Loucy (cell line): ENCODE measurements at regions not wholly inside any gene's neighbourhood (a gene's known extent, or its start where the extent isn't known, plus 50 kb on each side); places are given as distances from the start of the nearest gene placed in this dataset.

Source experiments
- H2AFZ ChIP-seq: fragments of 200-600 bp; sonication (generic); 2 replicates; pipeline ENCODE4 v1.6.0; 2016; ENCODE audit warnings: antibody characterized with exemption, mild to moderate bottlenecking, low read length, moderate library complexity
- H3F3A ChIP-seq: fragments of 200-600 bp; 2 replicates; pipeline ENCODE4 v1.6.0; 2016; ENCODE audit warnings: antibody characterized with exemption, low read depth, mild to moderate bottlenecking
- H3K27me3 ChIP-seq: fragments of 200-600 bp; sonication (generic); 2 replicates; pipeline ENCODE4 v1.6.1; 2014; ENCODE audit warnings: low read length, mild to moderate bottlenecking; ENCODE audit not compliant: insufficient read depth, poor library complexity, severe bottlenecking
- H3K36me3 ChIP-seq: fragments of 200-600 bp; sonication (generic); 2 replicates; pipeline ENCODE4 v1.6.1; 2016; ENCODE audit warnings: low read length; ENCODE audit not compliant: insufficient read depth
- H3K4me1 ChIP-seq: fragments of 200-600 bp; sonication (generic); 2 replicates; pipeline ENCODE4 v1.5.1; 2014; ENCODE audit warnings: low read length, mild to moderate bottlenecking; ENCODE audit not compliant: insufficient read depth, poor library complexity, severe bottlenecking
- H3K4me2 ChIP-seq: fragments of 200-600 bp; sonication (generic); 2 replicates; pipeline ENCODE4 v1.6.0; 2014; ENCODE audit warnings: antibody characterized with exemption, low read length, low read depth, mild to moderate bottlenecking; ENCODE audit not compliant: poor library complexity, severe bottlenecking
- H3K4me3 ChIP-seq: fragments of 200-600 bp; sonication (generic); 2 replicates; pipeline ENCODE4 v1.5.1; 2014; ENCODE audit warnings: low read length, mild to moderate bottlenecking, mixed read lengths; ENCODE audit not compliant: poor library complexity, severe bottlenecking
- H3K79me2 ChIP-seq: fragments of 200-600 bp; sonication (generic); 2 replicates; pipeline ENCODE4 v1.6.1; 2014; ENCODE audit warnings: low read length; ENCODE audit not compliant: insufficient read depth
- H3K9ac ChIP-seq: fragments of 200-600 bp; sonication (generic); 2 replicates; pipeline ENCODE4 v1.6.0; 2014; ENCODE audit warnings: mild to moderate bottlenecking, low read depth, low read length, moderate library complexity; ENCODE audit not compliant: poor library complexity, severe bottlenecking
- H3K9me2 ChIP-seq: fragments of 200-600 bp; sonication (generic); replicated peaks from 2 replicates; pipeline ENCODE4 v1.6.1; 2016; ENCODE audit warnings: low read depth, low read length, mixed read lengths
- H3K9me3 ChIP-seq: fragments of 200-600 bp; sonication (generic); 2 replicates; pipeline ENCODE4 v1.6.1; 2014; ENCODE audit warnings: mild to moderate bottlenecking, antibody characterized with exemption, low read length, low read depth; ENCODE audit not compliant: insufficient read depth
- H4K20me1 ChIP-seq: fragments of 200-600 bp; sonication (generic); 2 replicates; pipeline ENCODE4 v1.6.0; 2014; ENCODE audit warnings: antibody characterized with exemption, low read length, mild to moderate bottlenecking; ENCODE audit not compliant: insufficient read depth, poor library complexity, severe bottlenecking
- EZH2phosphoT487 ChIP-seq: fragments of 200-600 bp; IDR thresholded peaks from 2 replicates; pipeline ENCODE4 v1.6.1; 2018; ENCODE audit warnings: antibody characterized with exemption, mild to moderate bottlenecking, moderate library complexity, borderline replicate concordance
- TF ChIP-seq, protein P1 (sequence below): fragments of 200-600 bp; sonication (generic); conservative IDR thresholded peaks from 2 replicates; pipeline ENCODE4 v1.5.1; 2014; ENCODE audit warnings: mild to moderate bottlenecking, antibody characterized with exemption, low read length

DNA sequence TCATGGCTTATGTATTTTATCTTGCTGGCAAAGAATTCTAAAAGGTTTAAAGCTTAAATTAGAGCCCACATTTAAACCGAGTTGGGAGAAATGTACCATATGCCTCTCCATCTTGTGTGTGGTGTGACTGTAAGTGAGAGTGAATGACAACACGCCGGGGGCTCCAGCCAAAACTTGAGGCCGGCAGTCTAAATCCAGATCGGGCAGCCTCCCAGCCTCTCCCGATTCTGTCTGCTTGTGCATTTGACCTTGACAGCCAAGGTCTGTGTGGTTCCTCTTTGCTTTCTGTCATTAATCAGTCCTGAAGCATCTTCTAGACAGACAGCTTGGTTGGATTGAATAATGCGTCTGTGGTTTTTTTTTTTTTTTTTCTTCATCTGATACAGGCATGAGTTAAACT, 1093.2 kb upstream of the EEF2KMT start:
- Histone ChIP-seq H3K27me3 (no peaks in the 10 kb centered on the region), H3K36me3 (no peaks in the 10 kb centered on the region), H4K20me1 (no peaks in the 10 kb centered on the region), H3K9me2 (no peaks in the 10 kb centered on the region), H3K4me3 (no peak overlapping the region), H2AFZ (no peak overlapping the region), H3F3A (no peaks in the 10 kb centered on the region), H3K9ac (no peak overlapping the region), H3K4me2 (no peak overlapping the region), H3K79me2 (no peaks in the 10 kb centered on the region), H3K4me1 (no peaks in the 10 kb centered on the region), H3K9me3 (no peaks in the 10 kb centered on the region)
- TF ChIP-seq EZH2phosphoT487: no peak
- TF ChIP-seq, protein P1, sequence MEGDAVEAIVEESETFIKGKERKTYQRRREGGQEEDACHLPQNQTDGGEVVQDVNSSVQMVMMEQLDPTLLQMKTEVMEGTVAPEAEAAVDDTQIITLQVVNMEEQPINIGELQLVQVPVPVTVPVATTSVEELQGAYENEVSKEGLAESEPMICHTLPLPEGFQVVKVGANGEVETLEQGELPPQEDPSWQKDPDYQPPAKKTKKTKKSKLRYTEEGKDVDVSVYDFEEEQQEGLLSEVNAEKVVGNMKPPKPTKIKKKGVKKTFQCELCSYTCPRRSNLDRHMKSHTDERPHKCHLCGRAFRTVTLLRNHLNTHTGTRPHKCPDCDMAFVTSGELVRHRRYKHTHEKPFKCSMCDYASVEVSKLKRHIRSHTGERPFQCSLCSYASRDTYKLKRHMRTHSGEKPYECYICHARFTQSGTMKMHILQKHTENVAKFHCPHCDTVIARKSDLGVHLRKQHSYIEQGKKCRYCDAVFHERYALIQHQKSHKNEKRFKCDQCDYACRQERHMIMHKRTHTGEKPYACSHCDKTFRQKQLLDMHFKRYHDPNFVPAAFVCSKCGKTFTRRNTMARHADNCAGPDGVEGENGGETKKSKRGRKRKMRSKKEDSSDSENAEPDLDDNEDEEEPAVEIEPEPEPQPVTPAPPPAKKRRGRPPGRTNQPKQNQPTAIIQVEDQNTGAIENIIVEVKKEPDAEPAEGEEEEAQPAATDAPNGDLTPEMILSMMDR: no peak

DNA sequence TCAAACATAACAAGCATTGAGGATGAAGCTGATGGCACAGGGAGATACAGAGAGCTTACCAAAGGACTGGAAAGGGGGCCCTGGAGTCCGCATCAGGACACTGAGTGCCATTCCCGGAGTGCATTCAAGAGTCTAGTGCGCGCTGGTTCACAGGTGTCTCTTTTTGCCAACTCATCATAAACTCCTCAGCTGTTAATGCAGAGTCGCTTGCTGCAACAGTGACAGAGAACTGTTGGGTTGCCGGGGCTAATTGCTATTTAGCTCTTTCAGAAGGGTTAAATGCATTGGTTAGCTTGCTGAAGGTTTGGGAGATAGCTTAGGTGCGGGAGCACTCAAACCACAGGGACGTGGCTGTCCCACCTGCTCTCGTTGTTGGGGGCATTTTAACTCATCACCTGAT, 1091.6 kb upstream of the EEF2KMT start:
- H3K79me2 ChIP-seq: no peaks in the 10 kb centered on the region
- H3K4me2 ChIP-seq: no peak overlapping the region
- H2AFZ ChIP-seq: no peak overlapping the region
- no peak for TF ChIP-seq EZH2phosphoT487
- TF ChIP-seq, protein P1: no peak
- no peaks in the 10 kb centered on the region for H3K36me3 ChIP-seq
- H3F3A ChIP-seq: no peaks in the 10 kb centered on the region
- no peaks in the 10 kb centered on the region for H4K20me1 ChIP-seq
- H3K9me3 ChIP-seq: no peaks in the 10 kb centered on the region
- H3K27me3 ChIP-seq: no peaks in the 10 kb centered on the region
- no peak overlapping the region for H3K4me3 ChIP-seq
- no peaks in the 10 kb centered on the region for H3K9me2 ChIP-seq
- no peak overlapping the region for H3K9ac ChIP-seq
- H3K4me1 ChIP-seq: no peaks in the 10 kb centered on the region

DNA sequence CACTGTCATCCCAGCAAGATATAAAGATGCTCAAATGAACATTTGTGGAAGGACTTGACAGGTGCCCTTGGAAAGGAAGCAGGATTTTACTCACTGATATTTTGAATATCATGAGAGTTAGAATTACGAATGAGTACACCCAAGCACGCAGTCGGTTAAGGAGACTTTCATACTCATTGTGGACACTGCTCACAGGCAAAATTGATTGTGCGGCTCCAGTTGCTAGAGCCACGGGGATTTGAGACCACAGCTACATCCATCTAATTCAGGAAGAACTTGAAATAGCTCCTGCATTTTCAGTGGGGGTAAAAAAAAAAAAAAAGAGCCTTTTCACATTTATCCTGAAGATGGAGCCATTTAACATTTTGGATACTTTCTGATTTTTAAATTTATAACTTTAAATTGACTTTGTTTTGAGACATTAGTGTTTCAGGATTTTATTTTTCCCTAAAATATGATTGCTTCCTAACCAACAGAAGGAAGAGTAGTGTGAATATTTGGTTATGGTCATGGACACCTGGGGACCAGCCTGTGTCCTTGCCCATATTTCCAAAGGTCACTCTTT, 1080.1 kb upstream of the EEF2KMT start:
- TF ChIP-seq, protein P1: no peak
- TF ChIP-seq EZH2phosphoT487: no peak
- H2AFZ ChIP-seq: no peak overlapping the region
- no peak overlapping the region for H3K4me2 ChIP-seq
- H3K36me3 ChIP-seq: no peaks in the 10 kb centered on the region
- no peaks in the 10 kb centered on the region for H3K79me2 ChIP-seq
- H3K9me2 ChIP-seq: no peaks in the 10 kb centered on the region
- no peaks in the 10 kb centered on the region for H3K27me3 ChIP-seq
- H4K20me1 ChIP-seq: no peaks in the 10 kb centered on the region
- H3K9me3 ChIP-seq: no peaks in the 10 kb centered on the region
- H3K9ac ChIP-seq: no peak overlapping the region
- no peaks in the 10 kb centered on the region for H3F3A ChIP-seq
- H3K4me1 ChIP-seq: no peaks in the 10 kb centered on the region
- H3K4me3 ChIP-seq: no peak overlapping the region
